ENCODE measurements at regions not wholly inside any gene's neighbourhood (a gene's known extent, or its start where the extent isn't known, plus 50 kb on each side); places are given as distances from the start of the nearest gene placed in this dataset.

GRCh38 chr18:56545464-56545863, 92.9 kb downstream of the TXNL1 start:
- H3K4me3 ChIP-seq, result no peak overlapping the region
- no peaks in the 10 kb centered on the region for H3K27me3 ChIP-seq
- intact Hi-C loops (cut with DNase I; ENCODE audit: low total_unique reads), result no loop called here
- no peak overlapping the region for H3K27ac ChIP-seq
- H3K4me1 ChIP-seq, result no peaks in the 10 kb centered on the region
- 89 to 100% methylated on average over 1 of the region's 1 CpG for WGBS, 2 donors
- TF ChIP-seq CTCF (IDR thresholded peaks at IDR 0.05), result no peak
- no peak for TF ChIP-seq POLR2A (IDR thresholded peaks at IDR 0.05)
- DNase-seq, result no peak
- H3K36me3 ChIP-seq (ENCODE audit: low read depth, missing control alignments), result no peaks in the 10 kb centered on the region
- no peaks in the 10 kb centered on the region for H3K9me3 ChIP-seq

DNA sequence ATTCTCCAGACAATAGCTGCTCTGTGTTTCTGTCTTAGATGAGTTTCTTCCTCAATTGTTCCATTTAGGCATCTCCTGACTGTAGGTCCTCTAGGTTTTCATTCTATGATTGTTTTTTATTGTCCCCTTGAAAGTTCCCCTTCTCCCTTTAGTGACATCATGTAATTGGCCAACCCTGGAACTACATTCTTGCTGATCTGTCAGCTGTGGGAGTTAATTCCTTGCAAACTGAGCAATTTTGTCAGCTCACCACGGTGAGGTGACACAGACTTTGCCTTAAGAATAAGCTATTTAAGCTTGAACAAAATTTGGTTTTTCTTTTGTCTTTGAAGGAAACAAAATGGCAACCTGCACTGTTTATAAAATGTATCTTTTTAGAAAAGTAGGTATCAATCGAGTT, 95.9 kb downstream of the TXNL1 start:
- H3K36me3 ChIP-seq (ENCODE audit: low read depth, missing control alignments), result no peaks in the 10 kb centered on the region
- no peak overlapping the region for H3K27ac ChIP-seq
- no peak for DNase-seq
- 53 to 59% methylated on average over 2 of the region's 2 CpGs for WGBS, 2 donors
- TF ChIP-seq CTCF (IDR thresholded peaks at IDR 0.05) (no peak), POLR2A (IDR thresholded peaks at IDR 0.05) (no peak)
- H3K9me3 ChIP-seq, result no peaks in the 10 kb centered on the region
- H3K4me3 ChIP-seq, result no peak overlapping the region
- intact Hi-C loops (cut with DNase I; ENCODE audit: low total_unique reads), result no loop called here
- no peaks in the 10 kb centered on the region for H3K4me1 ChIP-seq
- H3K27me3 ChIP-seq, result no peaks in the 10 kb centered on the region

DNA sequence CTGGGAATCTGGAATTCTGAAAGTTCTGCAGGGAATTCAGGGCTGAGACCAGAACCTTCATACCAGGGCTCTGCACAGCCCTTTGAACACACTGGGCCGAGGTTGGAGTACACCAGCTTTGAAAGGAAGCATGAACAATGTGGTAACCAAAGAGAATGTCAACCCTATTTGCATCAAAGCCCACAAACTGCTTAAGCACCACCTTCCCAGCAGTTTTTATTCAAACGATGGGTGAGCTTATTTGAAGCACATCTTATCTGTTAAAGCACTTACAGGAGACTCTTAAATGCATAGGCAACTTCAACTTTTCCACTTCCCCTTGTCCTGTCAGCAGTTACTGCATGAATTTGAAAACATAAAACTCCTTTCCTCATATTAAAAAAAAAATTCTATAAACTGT, 96.6 kb downstream of the TXNL1 start:
- no peaks in the 10 kb centered on the region for H3K36me3 ChIP-seq (ENCODE audit: low read depth, missing control alignments)
- no peak overlapping the region for H3K27ac ChIP-seq
- H3K4me1 ChIP-seq, result no peaks in the 10 kb centered on the region
- H3K4me3 ChIP-seq, result no peak overlapping the region
- no peak for TF ChIP-seq POLR2A (IDR thresholded peaks at IDR 0.05)
- no peak for TF ChIP-seq CTCF (IDR thresholded peaks at IDR 0.05)
- no peak for DNase-seq
- 69 to 80% methylated on average over 2 of the region's 2 CpGs for WGBS, 2 donors
- H3K27me3 ChIP-seq, result no peaks in the 10 kb centered on the region
- no peaks in the 10 kb centered on the region for H3K9me3 ChIP-seq
- intact Hi-C loops (cut with DNase I; ENCODE audit: low total_unique reads), result no loop called here

- Histone ChIP-seq H3K27ac (no peak overlapping the region), H3K36me3 (ENCODE audit: low read depth, missing control alignments) (no peaks in the 10 kb centered on the region), H3K4me1 (no peaks in the 10 kb centered on the region), H3K27me3 (no peaks in the 10 kb centered on the region), H3K9me3 (no peaks in the 10 kb centered on the region), H3K4me3 (no peak overlapping the region)
- TF ChIP-seq CTCF (IDR thresholded peaks at IDR 0.05) (no peak), POLR2A (IDR thresholded peaks at IDR 0.05) (no peak)
- DNase-seq, result no peak
- WGBS, 2 donors, result 73 to 95% methylated on average over 2 of the region's 2 CpGs
- intact Hi-C loops (cut with DNase I; ENCODE audit: low total_unique reads), result no loop called here
These were observed 97.1 kb downstream of the TXNL1 start for GRCh38 chr18:56541340-56541739.

- WGBS, 2 donors, result 51 to 80% methylated on average over 2 of the region's 2 CpGs
- Histone ChIP-seq H3K27me3 (no peaks in the 10 kb centered on the region), H3K4me1 (no peaks in the 10 kb centered on the region), H3K9me3 (no peaks in the 10 kb centered on the region), H3K4me3 (no peak overlapping the region), H3K27ac (no peak overlapping the region), H3K36me3 (ENCODE audit: low read depth, missing control alignments) (no peaks in the 10 kb centered on the region)
- no peak for DNase-seq
- intact Hi-C loops (cut with DNase I; ENCODE audit: low total_unique reads), result no loop called here
- TF ChIP-seq POLR2A (IDR thresholded peaks at IDR 0.05) (no peak), CTCF (IDR thresholded peaks at IDR 0.05) (no peak)
These were observed 99.6 kb downstream of the TXNL1 start for GRCh38 chr18:56538746-56539145.
